Body of pancreas (tissue), 4 donors: ENCODE measurements at regions not wholly inside any gene's neighbourhood (a gene's known extent, or its start where the extent isn't known, plus 50 kb on each side); places are given as distances from the start of the nearest gene placed in this dataset.

Source experiments
- CTCF ChIP-seq, 7 experiments: fragments of 450-650 bp in 4 of 7; fragments of 200-600 bp in 3 of 7; sonication (generic) in 3 of 7; IDR thresholded peaks; one replicate each; pipeline ENCODE4 v1.5.1; 2016 to 2019; ENCODE audit warnings: antibody characterized with exemption in 7 of 7
- POLR2A ChIP-seq, 3 donors: fragments of 450-650 bp; IDR thresholded peaks; one replicate each; pipeline ENCODE4 v1.6.1; 2016; ENCODE audit warnings: antibody characterized with exemption in 3 of 3, mild to moderate bottlenecking in 2 of 3

DNA sequence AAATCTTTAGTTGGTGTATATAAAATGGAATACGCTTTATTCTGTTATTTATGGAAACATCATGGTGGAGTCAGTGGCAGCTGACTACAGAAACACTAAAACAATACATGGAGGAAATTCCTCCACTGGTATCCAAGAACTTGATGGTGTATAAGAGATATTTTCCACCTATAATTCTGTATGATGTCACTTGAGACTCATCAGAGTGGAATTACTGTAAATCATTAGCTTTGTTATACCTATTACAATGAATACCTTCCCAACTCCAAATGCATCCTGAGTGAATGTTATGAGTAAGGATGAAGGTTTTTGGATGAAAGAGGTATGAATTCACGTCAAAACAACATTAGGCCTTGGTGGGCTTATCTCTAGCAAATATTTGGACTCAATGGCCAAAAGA is 258.5 kb upstream of the SORL1-AS1 start:
- no peak for TF ChIP-seq CTCF (IDR thresholded peaks at IDR 0.05)
- TF ChIP-seq POLR2A (IDR thresholded peaks at IDR 0.05) = no peak
